IPS-15b (cell line): ENCODE measurements at regions not wholly inside any gene's neighbourhood (a gene's known extent, or its start where the extent isn't known, plus 50 kb on each side); places are given as distances from the start of the nearest gene placed in this dataset.

Source experiments
- H3K27me3 ChIP-seq: one replicate; pipeline ENCODE4 v1.6.1; 2013; ENCODE audit warnings: low read length; ENCODE audit not compliant: control insufficient read depth, insufficient read depth
- H3K36me3 ChIP-seq: one replicate; pipeline ENCODE4 v1.6.1; 2013; ENCODE audit warnings: low read length; ENCODE audit not compliant: control insufficient read depth, insufficient read depth
- H3K4me1 ChIP-seq: one replicate; pipeline ENCODE4 v1.6.1; 2013; ENCODE audit warnings: mild to moderate bottlenecking, low read length; ENCODE audit not compliant: control insufficient read depth, insufficient read depth
- H3K4me3 ChIP-seq: one replicate; pipeline ENCODE4 v1.5.1; 2013; ENCODE audit warnings: low read depth, low read length
- H3K9ac ChIP-seq: one replicate; pipeline ENCODE4 v1.6.1; 2013; ENCODE audit warnings: low read depth, mild to moderate bottlenecking, low read length
- H3K9me3 ChIP-seq: one replicate; pipeline ENCODE4 v1.6.1; 2013; ENCODE audit warnings: mild to moderate bottlenecking, low read length; ENCODE audit not compliant: control insufficient read depth, insufficient read depth

DNA sequence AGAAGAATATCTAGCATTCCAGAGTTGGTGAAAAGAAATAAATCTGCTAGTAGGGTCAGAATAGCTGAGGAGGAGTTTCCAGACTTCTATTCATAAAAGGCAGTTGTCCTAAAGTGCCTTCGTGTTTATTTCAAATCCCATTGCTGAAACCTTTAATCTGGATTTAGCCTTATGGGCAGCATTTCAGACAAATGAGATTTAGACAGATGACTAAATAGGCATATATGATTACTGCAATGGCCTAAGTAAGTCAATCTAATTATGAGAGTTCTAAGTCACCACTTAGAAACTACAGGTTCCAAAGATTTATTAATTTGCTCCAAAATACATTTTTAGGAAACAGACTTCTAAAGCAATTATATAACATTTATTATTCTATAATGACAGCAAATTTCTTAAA, 368.7 kb downstream of the LIG4 start:
- Histone ChIP-seq H3K9me3 (no peaks in the 10 kb centered on the region), H3K36me3 (no peaks in the 10 kb centered on the region), H3K9ac (no peak overlapping the region), H3K27me3 (no peaks in the 10 kb centered on the region), H3K4me3 (no peak overlapping the region), H3K4me1 (peaks cover 22% of the 10 kb centered on the region)

DNA sequence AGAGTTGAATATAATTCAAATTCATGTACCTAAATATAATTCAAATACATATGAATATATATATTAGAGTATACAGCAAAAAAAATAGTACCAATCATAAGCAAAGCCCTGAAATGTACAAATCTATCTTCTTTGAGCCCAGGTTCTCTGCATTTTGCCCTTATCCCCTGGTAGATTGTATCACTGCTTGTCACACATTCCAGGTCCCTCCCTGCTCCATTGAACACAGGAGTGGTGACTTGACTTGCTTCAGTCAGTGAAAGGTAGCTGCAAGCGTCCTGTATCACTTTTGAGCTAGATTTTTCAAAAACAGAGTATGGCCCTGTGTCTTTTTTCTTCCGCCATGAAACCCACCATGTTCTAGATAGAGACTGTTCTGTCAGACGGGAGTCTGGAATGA, 369.4 kb downstream of the LIG4 start:
- H3K4me1 ChIP-seq: peaks cover 22% of the 10 kb centered on the region
- no peaks in the 10 kb centered on the region for H3K36me3 ChIP-seq
- H3K9me3 ChIP-seq: no peaks in the 10 kb centered on the region
- no peaks in the 10 kb centered on the region for H3K27me3 ChIP-seq
- H3K4me3 ChIP-seq: no peak overlapping the region
- H3K9ac ChIP-seq: no peak overlapping the region

DNA sequence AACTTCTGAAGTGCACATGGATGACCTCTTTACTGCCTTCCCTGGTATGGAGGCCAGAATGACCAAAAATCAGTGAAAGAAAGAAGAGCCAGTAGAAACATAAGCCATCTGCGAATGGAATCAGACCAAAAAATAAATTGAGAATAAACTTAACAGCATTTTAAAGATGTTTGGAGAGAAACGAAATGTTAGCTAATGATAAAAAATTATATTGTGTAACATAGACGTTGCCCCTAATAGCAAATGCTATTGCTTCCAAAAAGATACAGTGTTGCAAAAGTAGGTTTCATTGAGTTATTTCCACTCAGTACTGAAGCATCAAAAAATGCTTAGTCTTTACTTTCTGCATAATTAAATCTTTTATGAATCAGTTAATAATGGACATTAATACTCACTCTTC, 371.7 kb downstream of the LIG4 start:
- no peaks in the 10 kb centered on the region for H3K27me3 ChIP-seq
- no peaks in the 10 kb centered on the region for H3K36me3 ChIP-seq
- H3K4me1 ChIP-seq: peaks cover 29% of the 10 kb centered on the region
- H3K4me3 ChIP-seq: no peak overlapping the region
- no peak overlapping the region for H3K9ac ChIP-seq
- no peaks in the 10 kb centered on the region for H3K9me3 ChIP-seq

DNA sequence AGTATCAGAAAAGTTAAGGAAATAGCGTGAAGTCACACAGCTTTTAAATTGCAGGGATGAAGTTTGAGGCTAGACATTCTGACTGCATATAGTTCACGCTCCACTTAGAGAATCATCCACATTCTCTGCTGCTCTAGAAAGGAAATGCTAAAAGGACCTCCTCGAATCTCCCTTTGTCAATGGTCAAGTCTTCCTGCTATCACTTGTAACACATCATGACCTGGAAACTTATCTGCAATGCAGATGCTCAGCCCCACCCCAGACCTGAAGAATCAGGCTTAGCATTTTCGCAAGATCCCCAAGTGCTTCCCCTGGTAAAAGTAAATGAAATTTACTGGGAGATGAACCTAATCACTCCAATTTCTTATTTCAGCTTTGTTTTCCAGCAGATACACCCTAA, 372.1 kb downstream of the LIG4 start:
- no peaks in the 10 kb centered on the region for H3K36me3 ChIP-seq
- peaks cover 33% of the 10 kb centered on the region for H3K4me1 ChIP-seq
- H3K27me3 ChIP-seq: no peaks in the 10 kb centered on the region
- no peaks in the 10 kb centered on the region for H3K9me3 ChIP-seq
- H3K4me3 ChIP-seq: no peak overlapping the region
- H3K9ac ChIP-seq: no peak overlapping the region

DNA sequence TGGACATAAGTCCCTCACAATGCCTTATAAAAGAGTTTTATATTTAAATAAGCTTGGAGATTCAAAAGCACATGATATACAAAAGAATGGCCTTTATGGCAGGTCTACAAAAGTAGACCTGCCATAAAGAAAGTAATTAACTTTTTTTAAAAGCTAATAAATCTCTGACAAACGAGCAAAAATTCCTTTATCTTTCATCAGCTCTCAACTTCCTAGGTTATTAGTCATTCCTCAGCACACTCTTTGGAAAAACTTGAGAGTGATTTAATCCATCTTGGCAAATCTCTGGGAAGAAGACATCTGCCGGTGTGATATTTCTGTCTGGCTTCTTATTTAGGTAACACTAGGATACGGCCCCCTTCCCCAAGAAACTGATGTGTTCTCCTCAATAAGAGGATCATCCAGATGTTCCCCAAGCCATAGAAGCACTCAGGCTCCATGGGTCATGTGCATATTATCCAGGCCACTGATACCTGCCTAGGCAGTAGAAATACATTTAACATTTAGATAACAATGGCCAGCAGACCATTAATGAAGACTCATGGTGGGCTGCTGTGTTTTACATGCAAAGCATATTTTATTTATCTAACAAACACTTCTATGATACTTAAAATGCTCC, 372.7 kb downstream of the LIG4 start:
- no peaks in the 10 kb centered on the region for H3K9me3 ChIP-seq
- H3K27me3 ChIP-seq: no peaks in the 10 kb centered on the region
- H3K36me3 ChIP-seq: no peaks in the 10 kb centered on the region
- no peak overlapping the region for H3K9ac ChIP-seq
- H3K4me3 ChIP-seq: peak overlapping the region; percentile 2
- peaks cover 38% of the 10 kb centered on the region for H3K4me1 ChIP-seq

DNA sequence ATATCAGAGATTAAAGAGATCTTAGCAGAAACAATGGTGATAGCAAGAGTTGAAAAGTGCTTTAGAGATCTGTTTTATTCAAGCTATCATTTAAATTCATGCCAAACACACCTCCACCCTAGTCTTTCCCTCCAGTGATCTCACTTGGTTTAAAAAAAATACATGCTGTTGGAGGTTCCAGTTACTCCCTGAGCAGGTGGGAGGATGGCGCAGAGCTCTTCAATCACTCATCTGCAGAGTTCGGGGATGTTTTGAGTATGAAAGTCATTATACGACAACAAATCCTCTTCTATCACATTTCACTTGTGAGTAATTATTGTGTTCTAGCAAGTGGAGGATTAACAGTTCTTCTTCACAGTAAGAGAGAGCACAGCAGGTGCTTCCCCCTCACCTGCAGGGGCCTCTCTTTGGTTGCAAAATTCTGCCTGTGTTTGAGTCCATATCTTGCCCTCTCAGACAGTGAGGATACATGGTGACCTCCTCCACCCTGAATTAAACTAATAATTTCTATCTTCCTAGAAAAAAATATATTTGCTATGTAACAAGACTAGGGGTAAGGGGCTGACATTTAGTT, 376.7 kb downstream of the LIG4 start:
- Histone ChIP-seq H3K9me3 (no peaks in the 10 kb centered on the region), H3K9ac (no peak overlapping the region), H3K4me3 (peak overlapping the region; percentile 6), H3K27me3 (no peaks in the 10 kb centered on the region), H3K36me3 (no peaks in the 10 kb centered on the region), H3K4me1 (peaks cover 31% of the 10 kb centered on the region)

DNA sequence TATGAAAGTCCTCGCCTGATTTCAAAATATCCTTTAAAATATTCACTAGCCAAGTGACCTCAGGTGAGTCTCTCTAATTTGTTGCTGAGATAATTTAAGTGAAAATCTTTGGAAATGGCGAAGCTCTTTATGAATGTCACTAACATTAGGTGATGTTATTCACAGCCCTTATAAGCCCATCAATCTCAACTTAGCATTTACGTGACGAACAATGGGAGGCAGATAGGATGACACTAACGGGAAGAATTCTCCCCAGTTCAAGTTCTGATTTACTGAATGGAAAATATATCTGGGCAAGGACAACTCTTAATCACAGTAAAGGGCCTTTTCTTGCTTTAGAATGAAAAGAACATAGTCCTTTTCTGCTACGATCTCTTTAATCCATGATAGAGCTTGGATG, 378.7 kb downstream of the LIG4 start:
- no peaks in the 10 kb centered on the region for H3K36me3 ChIP-seq
- H3K9ac ChIP-seq: no peak overlapping the region
- H3K4me1 ChIP-seq: peaks cover 17% of the 10 kb centered on the region
- H3K27me3 ChIP-seq: no peaks in the 10 kb centered on the region
- H3K9me3 ChIP-seq: no peaks in the 10 kb centered on the region
- no peak overlapping the region for H3K4me3 ChIP-seq

DNA sequence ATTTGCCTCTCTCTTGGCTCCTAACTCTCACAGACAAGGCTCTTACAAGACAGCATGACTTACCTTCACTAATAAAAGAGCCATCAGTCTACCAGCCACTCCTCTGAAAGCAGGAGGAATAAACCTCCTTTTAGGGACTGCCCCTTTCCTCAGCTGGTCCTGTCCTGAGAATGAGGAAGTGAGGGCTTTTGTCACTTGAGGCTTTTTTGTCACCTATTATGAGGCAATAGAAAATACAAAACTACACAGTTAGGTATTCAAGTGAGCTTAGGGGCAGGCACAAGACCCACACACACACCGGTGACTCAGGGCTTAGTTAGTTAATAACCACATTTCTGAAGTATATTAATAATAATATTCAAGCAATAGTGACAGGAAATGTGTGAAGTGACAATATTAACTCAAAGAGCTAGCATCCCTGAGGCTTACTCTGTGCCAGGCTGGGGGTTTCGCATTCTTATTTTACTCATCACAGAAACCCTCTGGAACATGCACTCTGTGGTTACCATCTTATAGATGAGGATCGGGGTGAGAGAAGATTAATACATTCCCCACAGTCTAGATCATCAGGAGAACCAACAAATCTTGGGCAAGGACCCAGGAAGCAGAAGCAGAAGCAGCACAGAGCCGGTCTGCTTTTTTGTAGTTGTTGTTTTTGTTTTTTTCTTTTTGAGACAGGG, 379.9 kb downstream of the LIG4 start:
- peaks cover 17% of the 10 kb centered on the region for H3K4me1 ChIP-seq
- no peaks in the 10 kb centered on the region for H3K36me3 ChIP-seq
- H3K27me3 ChIP-seq: no peaks in the 10 kb centered on the region
- H3K4me3 ChIP-seq: no peak overlapping the region
- no peaks in the 10 kb centered on the region for H3K9me3 ChIP-seq
- no peak overlapping the region for H3K9ac ChIP-seq

DNA sequence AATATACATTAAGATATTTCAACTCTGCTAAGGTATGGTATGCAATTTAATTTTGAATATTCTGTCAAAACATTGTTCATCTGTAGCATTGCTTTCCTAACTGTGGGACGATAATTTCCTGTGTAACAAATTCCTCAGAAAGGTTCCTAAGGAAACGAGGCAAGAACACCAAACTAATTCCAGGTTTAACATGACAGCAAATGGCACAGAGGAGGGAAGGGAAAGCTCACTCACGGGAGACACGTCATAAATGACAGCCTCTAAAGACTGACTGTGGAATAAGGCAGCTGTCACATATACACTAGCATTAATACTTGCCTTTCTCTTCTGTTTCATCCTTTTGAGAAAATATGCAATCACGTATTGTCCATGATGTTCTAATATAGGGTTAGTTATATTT, 380.6 kb downstream of the LIG4 start:
- Histone ChIP-seq H3K9ac (no peak overlapping the region), H3K36me3 (no peaks in the 10 kb centered on the region), H3K4me1 (peaks cover 17% of the 10 kb centered on the region), H3K9me3 (no peaks in the 10 kb centered on the region), H3K4me3 (no peak overlapping the region), H3K27me3 (no peaks in the 10 kb centered on the region)

DNA sequence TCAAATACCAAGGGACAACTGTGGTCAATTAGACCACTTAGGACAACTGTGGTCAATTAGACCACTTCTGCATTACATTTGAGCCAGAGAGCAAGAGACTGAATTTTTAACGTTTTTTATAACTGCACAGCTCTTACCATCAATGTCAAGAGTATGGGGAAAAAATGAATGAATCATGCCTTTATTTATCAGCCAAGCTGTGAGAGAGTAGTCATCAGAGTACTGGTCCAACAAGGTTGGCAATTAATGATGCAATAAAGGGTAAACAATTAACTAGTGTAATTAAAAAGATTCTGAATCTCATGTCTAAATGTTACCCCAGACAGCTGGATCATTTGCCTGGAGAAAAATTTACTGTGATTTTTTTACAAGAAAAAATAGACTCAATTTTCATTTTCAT, 381.1 kb downstream of the LIG4 start:
- H3K9ac ChIP-seq: no peak overlapping the region
- no peak overlapping the region for H3K4me3 ChIP-seq

DNA sequence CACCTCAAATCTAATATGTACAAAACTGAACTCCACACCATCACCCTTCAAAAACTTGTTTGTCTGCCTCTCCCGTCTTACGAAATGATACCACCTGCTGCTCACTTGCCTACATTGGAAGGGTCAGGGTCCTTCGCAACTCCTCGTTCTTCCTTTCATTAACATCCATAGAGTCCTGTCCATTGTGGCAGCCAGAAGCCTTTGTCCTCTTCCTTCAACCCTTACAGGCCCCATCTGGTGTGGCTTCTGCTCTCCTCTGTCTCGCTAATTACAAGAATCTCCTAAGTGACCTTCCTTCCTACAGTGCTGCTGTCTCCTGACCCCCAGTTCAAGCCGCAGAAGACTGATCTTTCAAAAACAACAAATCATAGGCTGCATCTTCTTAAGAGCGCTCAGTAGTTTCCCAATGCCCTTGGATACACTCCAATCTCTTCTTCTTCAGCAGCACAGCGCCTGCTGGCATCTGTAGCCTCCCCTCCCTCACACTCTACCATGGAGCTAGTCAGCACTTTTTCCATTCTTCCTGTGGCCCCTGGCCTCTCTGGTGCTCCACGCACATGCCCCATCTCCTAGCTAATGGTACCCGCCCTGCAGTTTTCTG, 382.7 kb downstream of the LIG4 start:
- Histone ChIP-seq H3K9ac (no peak overlapping the region), H3K36me3 (no peaks in the 10 kb centered on the region), H3K4me1 (peaks cover under 1% of the 10 kb centered on the region), H3K4me3 (no peak overlapping the region), H3K9me3 (no peaks in the 10 kb centered on the region), H3K27me3 (no peaks in the 10 kb centered on the region)

More for the DNA sequence above, 381.1 kb downstream of the LIG4 start:
- H3K36me3 ChIP-seq: no peaks in the 10 kb centered on the region
- H3K9me3 ChIP-seq: no peaks in the 10 kb centered on the region
- no peaks in the 10 kb centered on the region for H3K27me3 ChIP-seq
- peaks cover 16% of the 10 kb centered on the region for H3K4me1 ChIP-seq

DNA sequence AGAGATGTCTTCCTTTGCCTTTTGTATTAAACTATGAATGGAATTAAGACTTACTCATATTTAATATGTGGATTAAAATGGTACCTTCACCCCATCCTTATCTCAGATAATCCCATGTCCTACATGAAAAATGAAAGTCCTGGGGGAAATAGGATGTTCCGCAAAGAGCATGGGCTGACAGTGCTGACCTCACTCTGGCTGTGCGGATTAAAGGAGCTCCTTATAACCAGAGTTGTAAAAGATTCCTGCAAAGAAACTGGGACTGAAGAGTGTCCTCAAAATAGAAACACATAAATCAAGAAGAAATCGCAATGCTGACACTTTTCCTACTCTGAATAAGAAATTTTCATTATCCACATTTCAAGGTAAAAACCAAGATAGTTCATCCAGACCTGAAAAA, 384.5 kb downstream of the LIG4 start:
- Histone ChIP-seq H3K27me3 (no peaks in the 10 kb centered on the region), H3K36me3 (no peaks in the 10 kb centered on the region), H3K9me3 (no peaks in the 10 kb centered on the region), H3K9ac (no peak overlapping the region), H3K4me1 (no peaks in the 10 kb centered on the region), H3K4me3 (no peak overlapping the region)
